ENCODE measurements at regions not wholly inside any gene's neighbourhood (a gene's known extent, or its start where the extent isn't known, plus 50 kb on each side); places are given as distances from the start of the nearest gene placed in this dataset.

- Histone ChIP-seq H3K9me3 (ENCODE audit: low read depth, low read length) (no peaks in the 10 kb centered on the region), H3K4me1 (ENCODE audit: insufficient read depth, low read length) (peaks cover 15% of the 10 kb centered on the region), H4K20me1 (ENCODE audit: insufficient read depth, low read length) (no peaks in the 10 kb centered on the region), H3K36me3 (ENCODE audit: insufficient read depth, low read length) (no peaks in the 10 kb centered on the region), H3K79me2 (ENCODE audit: insufficient read depth, low read length) (no peaks in the 10 kb centered on the region), H2AFZ (ENCODE audit: low read length) (no peak overlapping the region), H3K27me3 (ENCODE audit: insufficient read depth, low read length) (no peaks in the 10 kb centered on the region), H3K27ac (ENCODE audit: low read depth, low read length) (no peak overlapping the region), H3K4me2 (ENCODE audit: insufficient read depth, low read length) (no peak overlapping the region), H3K4me3 (ENCODE audit: insufficient read depth, low read length) (no peak overlapping the region)
- DNase-seq (ENCODE audit: insufficient read length, low spot score, missing footprints), result no peak
- no peak for TF ChIP-seq CTCF (IDR thresholded peaks at IDR 0.05; ENCODE audit: extremely low read depth, low read depth, low read length)
Observed at GRCh38 chr2:207221731-207222130, 56.0 kb upstream of the KLF7 start.

- no peak overlapping the region for H2AFZ ChIP-seq (ENCODE audit: low read length)
- H3K4me3 ChIP-seq (ENCODE audit: insufficient read depth, low read length), result no peak overlapping the region
- H3K9me3 ChIP-seq (ENCODE audit: low read depth, low read length), result no peaks in the 10 kb centered on the region
- no peaks in the 10 kb centered on the region for H4K20me1 ChIP-seq (ENCODE audit: insufficient read depth, low read length)
- no peaks in the 10 kb centered on the region for H3K79me2 ChIP-seq (ENCODE audit: insufficient read depth, low read length)
- no peaks in the 10 kb centered on the region for H3K27me3 ChIP-seq (ENCODE audit: insufficient read depth, low read length)
- no peaks in the 10 kb centered on the region for H3K36me3 ChIP-seq (ENCODE audit: insufficient read depth, low read length)
- H3K4me2 ChIP-seq (ENCODE audit: insufficient read depth, low read length), result no peak overlapping the region
- peaks cover 15% of the 10 kb centered on the region for H3K4me1 ChIP-seq (ENCODE audit: insufficient read depth, low read length)
- peak; percentile 54 for DNase-seq (ENCODE audit: insufficient read length, low spot score, missing footprints)
- no peak overlapping the region for H3K27ac ChIP-seq (ENCODE audit: low read depth, low read length)
- no peak for TF ChIP-seq CTCF (IDR thresholded peaks at IDR 0.05; ENCODE audit: extremely low read depth, low read depth, low read length)
Observed at GRCh38 chr2:207223051-207223450, 57.3 kb upstream of the KLF7 start.

- H3K79me2 ChIP-seq (ENCODE audit: insufficient read depth, low read length), result no peaks in the 10 kb centered on the region
- H3K4me3 ChIP-seq (ENCODE audit: insufficient read depth, low read length), result no peak overlapping the region
- peaks cover 15% of the 10 kb centered on the region for H3K4me1 ChIP-seq (ENCODE audit: insufficient read depth, low read length)
- no peak for DNase-seq (ENCODE audit: insufficient read length, low spot score, missing footprints)
- no peak for TF ChIP-seq CTCF (IDR thresholded peaks at IDR 0.05; ENCODE audit: extremely low read depth, low read depth, low read length)
- no peaks in the 10 kb centered on the region for H3K27me3 ChIP-seq (ENCODE audit: insufficient read depth, low read length)
- no peak overlapping the region for H2AFZ ChIP-seq (ENCODE audit: low read length)
- H3K36me3 ChIP-seq (ENCODE audit: insufficient read depth, low read length), result no peaks in the 10 kb centered on the region
- no peaks in the 10 kb centered on the region for H3K9me3 ChIP-seq (ENCODE audit: low read depth, low read length)
- no peaks in the 10 kb centered on the region for H4K20me1 ChIP-seq (ENCODE audit: insufficient read depth, low read length)
- H3K4me2 ChIP-seq (ENCODE audit: insufficient read depth, low read length), result no peak overlapping the region
- H3K27ac ChIP-seq (ENCODE audit: low read depth, low read length), result no peak overlapping the region
Observed at GRCh38 chr2:207224381-207224780, 58.6 kb upstream of the KLF7 start.

GRCh38 chr2:207224791-207225482 is 59.2 kb upstream of the KLF7 start:
- no peaks in the 10 kb centered on the region for H3K79me2 ChIP-seq (ENCODE audit: insufficient read depth, low read length)
- H2AFZ ChIP-seq (ENCODE audit: low read length), result no peak overlapping the region
- no peaks in the 10 kb centered on the region for H3K36me3 ChIP-seq (ENCODE audit: insufficient read depth, low read length)
- H3K4me2 ChIP-seq (ENCODE audit: insufficient read depth, low read length), result no peak overlapping the region
- no peaks in the 10 kb centered on the region for H3K9me3 ChIP-seq (ENCODE audit: low read depth, low read length)
- H4K20me1 ChIP-seq (ENCODE audit: insufficient read depth, low read length), result no peaks in the 10 kb centered on the region
- H3K4me3 ChIP-seq (ENCODE audit: insufficient read depth, low read length), result no peak overlapping the region
- H3K4me1 ChIP-seq (ENCODE audit: insufficient read depth, low read length), result peaks cover 10% of the 10 kb centered on the region
- H3K27me3 ChIP-seq (ENCODE audit: insufficient read depth, low read length), result no peaks in the 10 kb centered on the region
- H3K27ac ChIP-seq (ENCODE audit: low read depth, low read length), result no peak overlapping the region
- DNase-seq (ENCODE audit: insufficient read length, low spot score, missing footprints), result no peak
- TF ChIP-seq CTCF (IDR thresholded peaks at IDR 0.05; ENCODE audit: extremely low read depth, low read depth, low read length), result no peak

Measured in osteoblast (primary cell).